Small intestine (tissue), 7 donors: ENCODE measurements at regions not wholly inside any gene's neighbourhood (a gene's known extent, or its start where the extent isn't known, plus 50 kb on each side); places are given as distances from the start of the nearest gene placed in this dataset.

ENCODE experiments used
- DNase-seq, 2 donors: peaks; one replicate each; pipeline versions ENCODE4 v3.0.0 to v3.0.0-alpha.2; 2013
- FAIRE-seq: peaks from 2 replicates; lab custom pipeline; 2012; peaks lifted over from hg19 to GRCh38; lab: Jason Lieb, UNC
- H3K27ac ChIP-seq, 3 donors: one replicate each; pipeline ENCODE4 v1.5.1; 2013; ENCODE audit warnings: low read length in 2 of 3, mild to moderate bottlenecking in 2 of 3, control low read depth in 1 of 3, inconsistent platforms in 1 of 3, low read depth in 1 of 3, moderate library complexity in 1 of 3
- H3K27me3 ChIP-seq, 3 donors: one replicate each; pipeline ENCODE4 v1.6.1; 2013; ENCODE audit warnings: low read length in 3 of 3, inconsistent platforms in 1 of 3; ENCODE audit not compliant: control insufficient read depth in 3 of 3, insufficient read depth in 3 of 3
- H3K36me3 ChIP-seq, 3 donors: one replicate each; pipeline ENCODE4 v1.6.1; 2013; ENCODE audit warnings: low read length in 3 of 3, inconsistent platforms in 1 of 3, low read depth in 1 of 3, mild to moderate bottlenecking in 1 of 3, moderate library complexity in 1 of 3; ENCODE audit not compliant: control insufficient read depth in 3 of 3, insufficient read depth in 2 of 3
- H3K4me1 ChIP-seq, 3 donors: one replicate each; pipeline ENCODE4 v1.6.1; 2013; ENCODE audit warnings: low read length in 2 of 3, inconsistent platforms in 1 of 3, low read depth in 1 of 3, mild to moderate bottlenecking in 1 of 3, moderate library complexity in 1 of 3; ENCODE audit not compliant: control insufficient read depth in 3 of 3, insufficient read depth in 2 of 3
- H3K4me3 ChIP-seq, 3 donors: one replicate each; pipeline ENCODE4 v1.5.1; 2013; ENCODE audit warnings: low read length in 3 of 3, control low read depth in 1 of 3, inconsistent platforms in 1 of 3, low read depth in 1 of 3, mild to moderate bottlenecking in 1 of 3, moderate library complexity in 1 of 3
- H3K9me3 ChIP-seq, 2 donors: one replicate each; pipeline ENCODE4 v1.6.1; 2013; ENCODE audit warnings: low read depth in 1 of 2, low read length in 1 of 2; ENCODE audit not compliant: control insufficient read depth in 2 of 2, insufficient read depth in 1 of 2
- WGBS, 3 donors: extraction: QIAGEN DNeasy Blood & Tissue Kit; methylation state at CpG; one replicate each; pipeline ENCODE4 v1.1.7; 2013; 5-methylcytosine and 5-hydroxymethylcytosine counted together
- donor health status: healthy with polysubstance abuse.
- donor health status: control.
- donor health status: control.
- donor health status: Bipolar disorder and iron deficiency.
- donor health status: healthy.

DNA sequence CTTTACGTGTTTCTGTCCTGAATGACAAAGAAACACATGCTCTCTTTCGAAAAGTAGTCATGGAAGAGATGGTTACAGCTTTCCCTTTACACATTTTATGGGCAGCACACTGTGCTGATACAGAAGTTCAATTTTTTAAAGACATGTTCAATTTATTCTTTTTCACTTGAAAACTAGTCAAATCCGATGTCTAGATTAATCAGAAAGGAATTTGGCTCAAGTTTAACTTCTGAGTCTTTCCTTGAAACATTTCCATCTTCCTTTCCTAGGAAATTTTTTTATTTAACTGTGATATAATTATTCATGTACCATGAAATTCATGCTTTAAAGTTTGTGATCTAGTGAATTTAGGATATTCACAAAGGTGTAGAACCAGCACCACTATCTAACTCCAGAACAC, 360.1 kb downstream of the TNS3 start:
- no peak for FAIRE-seq
- Histone ChIP-seq H3K9me3 (no peaks in the 10 kb centered on the region), H3K4me1 (no peaks in the 10 kb centered on the region), H3K36me3 (no peaks in the 10 kb centered on the region), H3K27ac (no peak overlapping the region), H3K27me3 (no peaks in the 10 kb centered on the region), H3K4me3 (no peak overlapping the region)
- 78 to 88% (median 79%) methylated on average over 3 of the region's 3 CpGs for WGBS, 3 donors
- no peak for DNase-seq

DNA sequence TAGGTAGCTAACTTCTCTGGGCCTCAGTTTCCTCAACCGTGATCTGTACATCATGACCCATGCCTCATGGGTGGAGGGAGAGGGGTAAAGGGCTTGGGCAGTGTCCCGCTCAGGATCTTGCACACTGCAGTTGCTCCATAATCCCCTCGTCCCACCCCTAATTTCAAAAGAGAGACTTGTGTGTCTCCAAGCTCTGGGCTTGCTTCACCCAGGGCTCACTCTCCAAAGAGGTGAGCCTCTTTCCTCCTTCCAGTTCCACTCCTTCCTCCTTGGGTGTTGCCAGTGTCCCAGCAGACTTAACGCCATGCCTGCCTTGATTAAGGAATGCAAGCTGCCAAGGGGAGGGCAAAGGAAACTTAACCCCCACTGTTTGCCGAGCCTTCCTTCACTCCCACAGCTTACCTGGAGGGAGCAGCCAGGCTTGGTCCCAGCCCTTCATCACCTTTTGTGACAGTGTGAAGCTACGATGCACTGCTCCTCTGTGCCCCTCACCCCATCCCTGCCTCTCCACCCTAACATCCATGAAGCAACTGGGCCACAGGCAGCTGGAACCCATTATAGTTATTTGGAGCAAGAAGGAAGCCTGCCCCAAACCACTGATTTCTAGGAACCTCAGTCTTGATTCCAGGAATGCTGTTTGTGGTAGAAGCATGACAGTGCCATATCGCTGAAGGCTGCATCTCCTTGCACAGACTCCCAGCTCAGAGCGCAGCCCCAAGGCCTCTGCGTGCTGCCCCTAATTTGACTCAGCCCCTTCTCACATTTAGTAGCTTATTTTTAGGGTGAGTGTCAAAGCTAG, 363.3 kb downstream of the TNS3 start:
- no peaks in the 10 kb centered on the region for H3K27me3 ChIP-seq
- H3K9me3 ChIP-seq = no peaks in the 10 kb centered on the region
- FAIRE-seq (no peak), DNase-seq (no peak)
- no peak overlapping the region for H3K4me3 ChIP-seq
- WGBS, 3 donors = 77 to 87% (median 86%) methylated on average over 9 of the region's 9 CpGs
- H3K27ac ChIP-seq = no peak overlapping the region
- no peaks in the 10 kb centered on the region for H3K36me3 ChIP-seq
- H3K4me1 ChIP-seq = no peaks in the 10 kb centered on the region

DNA sequence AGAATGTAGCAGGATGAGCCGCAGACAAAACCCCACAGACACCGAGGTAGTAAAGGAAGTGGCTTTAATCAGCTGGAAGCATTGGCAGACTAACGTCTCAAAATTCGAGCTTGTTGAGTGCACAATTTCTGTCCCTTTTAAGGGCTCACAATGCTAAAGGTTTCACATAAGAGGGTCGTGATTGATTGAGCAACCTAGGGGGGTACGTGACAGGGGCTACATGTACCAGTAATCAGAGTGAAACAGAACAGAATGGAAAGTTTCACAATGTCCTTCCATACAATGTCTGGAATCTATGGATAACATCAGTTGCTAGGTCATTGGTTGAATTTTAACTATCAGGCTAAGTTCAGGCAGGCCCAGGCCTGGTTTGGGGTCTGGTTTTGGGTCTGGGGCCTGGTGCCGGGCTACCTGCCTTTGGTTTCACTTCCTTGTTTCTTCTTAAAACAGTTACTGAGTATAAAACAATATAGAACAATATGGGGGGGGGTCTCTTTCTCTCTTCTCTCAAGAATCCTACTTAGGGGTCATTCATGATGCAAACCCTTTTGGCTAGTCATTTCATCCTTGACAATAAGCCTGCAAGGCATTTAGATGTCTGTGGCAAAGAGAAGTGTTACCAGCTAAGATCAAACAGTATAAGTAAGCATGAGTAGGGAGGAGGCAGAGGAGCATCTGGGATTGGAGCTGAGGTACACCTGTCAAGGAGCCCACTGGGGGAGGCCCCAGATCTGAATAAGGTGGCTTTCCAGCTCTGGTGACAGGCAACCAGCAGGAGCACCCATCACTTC, 364.1 kb downstream of the TNS3 start:
- Histone ChIP-seq H3K4me1 (no peaks in the 10 kb centered on the region), H3K4me3 (no peak overlapping the region), H3K36me3 (no peaks in the 10 kb centered on the region), H3K9me3 (no peaks in the 10 kb centered on the region), H3K27me3 (no peaks in the 10 kb centered on the region), H3K27ac (no peak overlapping the region)
- DNase-seq (no peak), FAIRE-seq (no peak)
- 76 to 92% (median 79%) methylated on average over 7 of the region's 7 CpGs for WGBS, 3 donors

DNA sequence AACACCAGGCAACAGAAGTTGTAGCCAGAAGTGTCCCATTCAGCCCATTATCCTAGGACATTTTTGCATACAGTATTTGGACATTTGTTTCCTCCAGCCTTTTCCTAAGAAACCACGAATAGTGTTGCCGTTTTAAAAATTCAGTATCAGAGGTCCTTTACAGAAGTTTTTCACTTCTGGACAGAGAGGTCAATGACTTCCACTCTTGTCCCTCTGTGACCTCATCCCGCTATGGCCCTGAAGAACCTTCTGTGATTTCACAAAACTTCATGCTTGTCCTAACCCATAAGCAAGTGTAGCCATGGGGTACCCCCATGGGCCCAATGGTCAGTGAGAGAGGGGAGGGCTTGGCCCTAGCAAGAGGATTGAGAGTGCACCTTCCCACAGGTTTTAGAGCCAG, 364.8 kb downstream of the TNS3 start:
- Histone ChIP-seq H3K27ac (no peak overlapping the region), H3K27me3 (no peaks in the 10 kb centered on the region), H3K9me3 (no peaks in the 10 kb centered on the region), H3K4me3 (no peak overlapping the region), H3K4me1 (peaks cover 0 to 2% (median 0%) of the 10 kb centered on the region in 3 donors), H3K36me3 (no peaks in the 10 kb centered on the region)
- no peak for DNase-seq
- no peak for FAIRE-seq
- WGBS, 3 donors = 81 to 94% (median 92%) methylated on average over 3 of the region's 3 CpGs

DNA sequence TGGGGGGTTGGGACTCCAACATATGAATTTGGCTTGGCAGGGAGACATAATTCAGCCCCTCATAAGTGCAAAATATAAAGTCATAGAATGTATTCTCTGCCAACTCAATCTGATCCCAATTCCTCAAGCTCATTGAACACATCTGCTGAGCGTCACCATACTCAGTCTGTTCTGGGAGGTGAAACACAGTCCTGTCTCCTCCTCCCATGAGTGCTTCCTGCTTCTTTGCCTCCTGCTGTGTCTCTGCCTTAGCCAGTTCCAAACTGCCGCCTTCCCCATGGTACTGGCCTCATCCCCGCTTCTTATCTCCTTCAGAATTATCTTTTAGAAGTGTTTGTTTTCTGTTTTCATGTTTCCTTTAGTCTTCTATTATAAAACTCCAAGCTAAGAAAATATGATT, 365.5 kb downstream of the TNS3 start:
- no peak overlapping the region for H3K4me3 ChIP-seq

DNA sequence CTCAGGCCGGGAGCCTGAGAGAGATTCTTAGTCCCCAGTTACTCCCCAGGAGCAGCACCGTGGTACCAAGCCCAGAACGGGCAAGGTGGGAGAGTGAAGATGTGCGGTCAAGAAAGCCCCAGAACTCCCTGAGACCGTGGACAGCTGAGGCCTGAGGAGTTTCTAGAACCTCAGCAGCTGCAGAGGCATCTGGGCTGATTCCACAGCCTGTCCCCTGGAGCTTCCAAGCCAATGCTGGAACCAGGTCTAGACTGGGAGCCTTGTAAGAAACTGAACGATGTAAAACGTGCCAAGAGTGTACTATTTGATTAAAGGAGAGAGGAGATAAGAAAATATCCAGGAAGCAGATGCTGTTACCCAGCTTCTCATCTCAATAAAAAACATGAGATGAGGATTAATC, 366.3 kb downstream of the TNS3 start:
- Histone ChIP-seq H3K36me3 (no peaks in the 10 kb centered on the region), H3K27me3 (no peaks in the 10 kb centered on the region), H3K9me3 (peaks cover 0 to 9% of the 10 kb centered on the region in 2 donors), H3K4me1 (peaks cover 0 to 14% (median 0%) of the 10 kb centered on the region in 3 donors), H3K27ac (no peak overlapping the region), H3K4me3 (no peak overlapping the region)
- no peak for FAIRE-seq
- DNase-seq = no peak
- WGBS, 3 donors = 65 to 75% (median 66%) methylated on average over 7 of the region's 7 CpGs

More for the DNA sequence above, 365.5 kb downstream of the TNS3 start:
- H3K27me3 ChIP-seq = no peaks in the 10 kb centered on the region
- peaks cover 0 to 2% of the 10 kb centered on the region in 2 donors for H3K9me3 ChIP-seq
- no peaks in the 10 kb centered on the region for H3K36me3 ChIP-seq
- no peak overlapping the region for H3K27ac ChIP-seq
- peaks cover 0 to 8% (median 0%) of the 10 kb centered on the region in 3 donors for H3K4me1 ChIP-seq
- no peak for FAIRE-seq
- 92 to 94% (median 92%) methylated on average over 3 of the region's 3 CpGs for WGBS, 3 donors
- DNase-seq = no peak

DNA sequence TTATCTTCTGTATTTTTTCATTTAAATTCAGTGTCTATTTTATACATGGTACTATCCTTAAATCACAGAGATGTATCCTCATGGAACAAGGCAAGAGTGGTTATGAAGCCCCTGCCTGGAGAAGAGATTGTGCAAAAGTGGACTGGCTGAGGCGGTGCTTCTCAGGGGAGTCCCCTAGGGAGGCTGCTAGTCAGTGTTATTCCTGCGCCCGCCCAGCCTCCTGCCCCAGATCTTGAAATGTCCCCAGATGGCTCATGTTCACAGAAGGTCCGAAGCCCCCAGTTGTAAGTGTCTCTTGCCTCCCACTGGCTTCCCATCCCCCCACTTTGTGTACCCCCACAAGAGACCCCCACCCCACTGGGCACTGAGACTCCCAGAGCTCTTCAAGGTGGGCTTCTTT, 366.9 kb downstream of the TNS3 start:
- H3K9me3 ChIP-seq = peaks cover 0 to 11% of the 10 kb centered on the region in 2 donors
- no peaks in the 10 kb centered on the region for H3K27me3 ChIP-seq
- no peak overlapping the region for H3K27ac ChIP-seq
- no peak overlapping the region for H3K4me3 ChIP-seq
- no peaks in the 10 kb centered on the region for H3K36me3 ChIP-seq
- no peak for FAIRE-seq
- no peak for DNase-seq
- peaks cover 0 to 18% (median 0%) of the 10 kb centered on the region in 3 donors for H3K4me1 ChIP-seq
- WGBS, 3 donors = 79 to 93% (median 93%) methylated on average over 4 of the region's 4 CpGs

DNA sequence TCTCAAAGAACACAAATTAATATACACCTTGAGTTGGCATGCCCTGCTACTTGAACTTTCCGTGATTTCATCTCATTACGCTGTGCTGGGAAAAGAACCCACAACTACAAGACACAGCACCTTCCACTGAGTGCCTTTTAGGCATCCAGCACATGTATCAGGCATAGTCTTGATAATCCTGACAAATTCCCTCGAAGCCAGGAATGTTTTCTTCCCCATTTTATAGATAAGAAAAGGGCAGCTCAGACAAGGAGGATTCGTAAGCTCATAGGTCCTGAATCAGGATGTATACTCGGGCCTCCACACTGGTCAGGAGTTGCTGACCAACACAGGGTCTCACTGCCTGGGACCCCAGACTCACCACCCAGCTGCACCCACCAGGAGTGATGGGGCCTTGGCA, 368.6 kb downstream of the TNS3 start:
- FAIRE-seq = no peak
- no peak for DNase-seq

More for the DNA sequence above, 368.6 kb downstream of the TNS3 start:
- Histone ChIP-seq H3K27ac (no peak overlapping the region), H3K9me3 (peaks cover 0 to 11% of the 10 kb centered on the region in 2 donors), H3K4me1 (peaks cover 2 to 26% (median 6%) of the 10 kb centered on the region in 3 donors), H3K36me3 (no peaks in the 10 kb centered on the region), H3K27me3 (no peaks in the 10 kb centered on the region), H3K4me3 (no peak overlapping the region)
- WGBS, 3 donors = 90 to 92% (median 91%) methylated on average over 5 of the region's 5 CpGs
